ENCODE measurements at regions not wholly inside any gene's neighbourhood (a gene's known extent, or its start where the extent isn't known, plus 50 kb on each side); places are given as distances from the start of the nearest gene placed in this dataset.

DNA sequence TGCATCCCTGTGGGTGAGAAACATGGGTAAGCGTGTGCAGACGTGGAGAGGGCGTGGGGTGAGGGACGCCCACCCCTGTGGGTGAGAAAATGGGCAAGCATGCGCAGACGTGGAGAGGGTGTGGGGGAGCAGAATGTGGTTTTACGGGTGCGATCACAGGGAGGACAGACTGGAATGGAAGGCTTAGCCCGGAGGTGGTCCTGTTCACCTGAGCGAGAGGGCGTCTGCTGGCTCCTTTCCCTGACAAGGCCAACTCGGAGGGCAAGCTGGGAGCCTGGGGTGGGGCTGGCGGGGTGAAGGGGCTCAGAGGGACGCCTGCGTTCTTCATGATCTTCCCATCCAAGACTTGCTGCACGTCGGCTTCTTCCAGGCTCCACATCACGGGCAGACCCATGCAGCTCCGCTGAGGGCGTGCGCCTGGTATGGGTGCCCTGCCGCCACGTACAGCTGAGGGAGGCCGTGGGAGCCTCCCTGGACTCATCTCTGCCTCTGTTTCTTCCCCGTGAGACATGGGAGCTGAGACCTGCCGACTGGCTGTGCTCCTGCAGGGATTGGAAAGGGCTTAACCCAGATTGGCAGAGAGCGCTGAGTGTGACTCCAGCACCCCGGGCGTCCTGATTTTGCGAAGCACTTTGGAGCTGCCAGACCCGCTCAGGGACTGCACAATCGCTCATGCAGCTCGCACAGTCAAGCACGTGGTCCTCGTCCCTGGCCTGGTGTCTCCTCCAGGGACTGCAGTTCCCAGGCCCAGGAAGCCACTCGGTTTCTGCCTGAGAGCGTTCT lies 74.3 kb upstream of the SHH start:
- Histone ChIP-seq H3K36me3 (ENCODE audit: control insufficient read depth, insufficient read depth, low read length, severe bottlenecking) (no peaks in the 10 kb centered on the region), H3K4me3 (ENCODE audit: low read length) (no peak overlapping the region), H3K4me1 (ENCODE audit: control insufficient read depth, insufficient read depth, low read length) (peaks cover 10% of the 10 kb centered on the region), H3K27me3 (replicated peaks; ENCODE audit: control insufficient read depth, insufficient read depth, low read length) (no peaks in the 10 kb centered on the region), H3K9me3 (ENCODE audit: control insufficient read depth, low read length) (no peaks in the 10 kb centered on the region), H3K9ac (ENCODE audit: low read length) (no peak overlapping the region)
- DNase-seq (ENCODE audit: low read depth): no peak

DNA sequence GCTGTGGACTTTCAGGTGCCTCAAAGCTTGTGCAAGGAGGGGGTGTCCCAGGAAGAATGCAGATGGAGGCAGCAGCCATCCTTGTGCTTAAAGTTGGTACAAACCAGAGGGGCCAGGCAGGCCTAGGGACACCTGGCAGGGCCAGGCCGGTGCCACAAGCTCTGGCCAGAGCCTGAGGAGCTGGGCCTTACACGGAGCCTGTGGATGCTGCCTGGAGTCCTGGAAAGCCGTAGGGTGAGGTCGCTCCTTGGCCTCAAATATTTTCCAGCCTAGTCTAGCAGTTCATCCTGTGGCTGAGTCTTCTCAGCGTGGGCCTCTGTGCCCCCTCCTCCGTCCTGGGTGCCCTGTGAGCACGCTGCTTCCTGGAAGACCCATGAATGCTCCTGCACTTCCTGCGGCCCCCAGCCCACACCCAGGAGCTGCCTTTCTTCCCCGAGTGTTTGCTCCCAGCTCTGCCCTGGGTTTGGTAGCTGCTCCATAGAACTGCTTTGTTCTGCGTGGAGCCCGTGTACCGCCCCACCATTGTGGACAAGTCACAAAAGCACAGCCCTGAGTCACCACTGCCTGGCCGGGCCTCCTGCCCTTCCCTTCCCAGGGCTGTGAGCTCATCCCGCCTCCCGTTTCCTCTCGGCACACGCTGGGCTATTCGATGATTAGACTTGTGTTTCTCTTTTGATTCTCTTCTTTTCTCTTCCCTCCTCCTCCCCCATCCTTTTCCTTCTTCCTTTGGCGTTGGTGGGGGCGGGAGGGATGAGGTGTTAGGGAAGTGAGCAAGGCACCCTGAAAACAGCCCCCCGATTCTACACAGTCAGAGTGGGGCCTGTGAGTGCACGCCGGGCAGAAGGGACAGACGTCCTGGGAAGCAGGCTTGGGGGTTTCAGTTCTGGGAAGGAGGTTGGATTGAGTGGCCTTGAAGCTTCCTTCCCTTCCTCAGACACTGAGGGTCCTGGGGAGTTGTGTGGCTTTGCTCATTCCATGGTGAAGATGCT lies 73.2 kb upstream of the SHH start:
- no peaks in the 10 kb centered on the region for H3K9me3 ChIP-seq (ENCODE audit: control insufficient read depth, low read length)
- DNase-seq (ENCODE audit: low read depth): peak; percentile 2
- peak overlapping the region; percentile 49 for H3K4me3 ChIP-seq (ENCODE audit: low read length)
- no peaks in the 10 kb centered on the region for H3K27me3 ChIP-seq (replicated peaks; ENCODE audit: control insufficient read depth, insufficient read depth, low read length)
- peaks cover 10% of the 10 kb centered on the region for H3K4me1 ChIP-seq (ENCODE audit: control insufficient read depth, insufficient read depth, low read length)
- H3K36me3 ChIP-seq (ENCODE audit: control insufficient read depth, insufficient read depth, low read length, severe bottlenecking): no peaks in the 10 kb centered on the region
- no peak overlapping the region for H3K9ac ChIP-seq (ENCODE audit: low read length)

DNA sequence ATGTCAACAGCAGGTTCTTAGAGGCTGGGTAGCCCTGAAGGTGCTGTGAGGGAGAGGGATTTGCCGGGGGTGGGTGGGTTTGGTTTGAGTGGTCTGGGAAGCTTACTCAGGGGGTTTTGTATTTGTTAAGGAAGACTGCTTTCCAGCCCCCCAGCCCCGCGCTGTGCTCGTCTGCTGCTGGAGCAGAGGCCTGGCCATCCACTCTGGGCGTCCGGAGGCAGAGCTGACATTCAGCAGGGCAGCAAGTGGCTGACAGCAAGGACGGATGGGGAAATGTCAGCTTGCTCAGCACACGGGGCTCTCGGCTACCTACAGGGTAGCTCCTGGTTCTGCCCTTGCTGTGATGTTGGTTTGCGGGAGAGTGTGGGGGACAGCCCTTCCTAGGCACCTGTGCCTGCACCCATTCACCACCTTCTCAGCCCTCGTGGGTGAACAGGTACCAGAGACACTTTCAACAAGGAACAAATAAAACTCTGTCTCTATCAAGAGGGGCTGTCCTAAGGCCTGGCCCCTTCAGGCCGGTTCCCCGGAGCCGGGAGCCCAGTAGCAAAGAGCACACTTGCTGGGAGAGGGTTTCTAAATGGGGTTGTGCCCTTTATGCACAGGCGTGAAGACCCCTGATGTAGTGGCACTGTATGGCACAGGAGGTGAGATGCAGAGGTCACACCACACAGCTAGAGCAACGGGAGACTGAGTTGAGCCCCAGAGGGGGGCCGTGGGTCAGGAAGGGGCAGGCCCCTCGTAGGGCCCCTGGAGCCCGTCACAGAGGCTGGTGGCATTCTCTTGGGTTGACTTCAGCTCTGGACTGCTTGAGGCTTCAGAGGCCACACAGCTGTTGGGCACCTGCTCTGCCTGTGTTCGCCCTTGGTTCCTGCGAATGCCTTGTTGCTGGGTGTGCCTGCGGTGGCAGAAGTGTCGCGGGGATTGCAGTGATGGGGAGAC lies 72.2 kb upstream of the SHH start:
- Histone ChIP-seq H3K4me3 (ENCODE audit: low read length) (no peak overlapping the region), H3K9ac (ENCODE audit: low read length) (no peak overlapping the region), H3K4me1 (ENCODE audit: control insufficient read depth, insufficient read depth, low read length) (peaks cover 10% of the 10 kb centered on the region), H3K36me3 (ENCODE audit: control insufficient read depth, insufficient read depth, low read length, severe bottlenecking) (no peaks in the 10 kb centered on the region), H3K27me3 (replicated peaks; ENCODE audit: control insufficient read depth, insufficient read depth, low read length) (no peaks in the 10 kb centered on the region), H3K9me3 (ENCODE audit: control insufficient read depth, low read length) (no peaks in the 10 kb centered on the region)
- no peak for DNase-seq (ENCODE audit: low read depth)

DNA sequence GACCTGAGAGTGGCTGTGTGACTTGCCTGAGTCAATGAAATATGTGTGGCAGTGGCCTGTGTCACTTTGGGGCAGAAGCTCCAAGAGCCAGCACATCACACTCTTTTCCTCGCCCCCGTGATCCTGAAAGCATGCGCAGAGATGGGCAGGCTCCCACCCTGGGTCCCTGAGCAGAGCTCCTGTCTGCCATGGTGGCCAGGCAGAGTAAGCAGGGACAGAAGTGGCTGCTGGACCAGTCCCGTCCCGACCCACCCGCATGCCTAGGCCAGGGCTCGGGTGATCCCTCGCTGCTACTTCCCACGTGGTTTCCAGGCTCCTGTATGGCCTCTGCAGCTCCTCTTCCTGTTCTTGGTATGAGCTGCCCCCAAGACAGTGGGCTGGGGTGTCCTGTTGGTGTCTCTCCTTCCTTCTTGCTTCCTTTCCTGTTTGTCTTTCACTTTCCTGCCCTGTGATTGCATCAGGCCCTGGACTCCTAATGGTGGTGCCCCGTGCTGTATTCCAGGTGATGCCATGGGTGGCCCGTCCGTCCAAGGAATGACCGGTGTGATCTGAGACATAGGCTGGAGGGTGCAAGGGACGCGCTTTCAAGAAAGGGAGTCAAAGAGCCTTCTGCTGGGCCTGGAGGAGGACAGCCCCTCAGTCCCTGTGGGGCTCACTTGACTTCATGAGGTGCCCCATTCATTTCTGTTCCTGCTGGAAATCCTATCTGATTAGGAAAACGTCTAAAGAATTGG lies 71.4 kb upstream of the SHH start:
- Histone ChIP-seq H3K4me1 (ENCODE audit: control insufficient read depth, insufficient read depth, low read length) (peaks cover 10% of the 10 kb centered on the region), H3K36me3 (ENCODE audit: control insufficient read depth, insufficient read depth, low read length, severe bottlenecking) (no peaks in the 10 kb centered on the region), H3K9me3 (ENCODE audit: control insufficient read depth, low read length) (no peaks in the 10 kb centered on the region), H3K4me3 (ENCODE audit: low read length) (no peak overlapping the region), H3K27me3 (replicated peaks; ENCODE audit: control insufficient read depth, insufficient read depth, low read length) (no peaks in the 10 kb centered on the region), H3K9ac (ENCODE audit: low read length) (no peak overlapping the region)
- no peak for DNase-seq (ENCODE audit: low read depth)

DNA sequence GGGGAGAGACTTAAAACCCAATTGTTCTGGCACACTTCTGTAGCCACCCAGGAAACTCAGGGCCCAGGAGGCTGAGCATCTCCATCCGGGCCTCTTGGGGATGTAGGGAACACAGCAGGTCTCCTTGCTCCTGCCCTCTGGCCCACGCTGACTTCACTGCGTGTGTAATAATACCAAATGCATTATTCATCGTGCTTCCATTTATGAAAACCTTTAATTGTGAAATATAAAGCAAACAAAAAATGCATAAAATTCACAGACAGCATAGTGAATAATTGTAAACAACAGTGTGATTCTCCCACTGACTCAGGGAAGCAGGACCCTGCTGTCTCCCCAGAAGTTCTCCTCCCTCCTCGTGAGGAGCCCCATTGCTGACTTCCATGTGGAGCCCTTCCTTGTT lies 70.3 kb upstream of the SHH start:
- Histone ChIP-seq H3K9ac (ENCODE audit: low read length) (no peak overlapping the region), H3K27me3 (replicated peaks; ENCODE audit: control insufficient read depth, insufficient read depth, low read length) (no peaks in the 10 kb centered on the region), H3K4me3 (ENCODE audit: low read length) (no peak overlapping the region), H3K36me3 (ENCODE audit: control insufficient read depth, insufficient read depth, low read length, severe bottlenecking) (no peaks in the 10 kb centered on the region), H3K4me1 (ENCODE audit: control insufficient read depth, insufficient read depth, low read length) (peaks cover 10% of the 10 kb centered on the region), H3K9me3 (ENCODE audit: control insufficient read depth, low read length) (no peaks in the 10 kb centered on the region)
- DNase-seq (ENCODE audit: low read depth): no peak

DNA sequence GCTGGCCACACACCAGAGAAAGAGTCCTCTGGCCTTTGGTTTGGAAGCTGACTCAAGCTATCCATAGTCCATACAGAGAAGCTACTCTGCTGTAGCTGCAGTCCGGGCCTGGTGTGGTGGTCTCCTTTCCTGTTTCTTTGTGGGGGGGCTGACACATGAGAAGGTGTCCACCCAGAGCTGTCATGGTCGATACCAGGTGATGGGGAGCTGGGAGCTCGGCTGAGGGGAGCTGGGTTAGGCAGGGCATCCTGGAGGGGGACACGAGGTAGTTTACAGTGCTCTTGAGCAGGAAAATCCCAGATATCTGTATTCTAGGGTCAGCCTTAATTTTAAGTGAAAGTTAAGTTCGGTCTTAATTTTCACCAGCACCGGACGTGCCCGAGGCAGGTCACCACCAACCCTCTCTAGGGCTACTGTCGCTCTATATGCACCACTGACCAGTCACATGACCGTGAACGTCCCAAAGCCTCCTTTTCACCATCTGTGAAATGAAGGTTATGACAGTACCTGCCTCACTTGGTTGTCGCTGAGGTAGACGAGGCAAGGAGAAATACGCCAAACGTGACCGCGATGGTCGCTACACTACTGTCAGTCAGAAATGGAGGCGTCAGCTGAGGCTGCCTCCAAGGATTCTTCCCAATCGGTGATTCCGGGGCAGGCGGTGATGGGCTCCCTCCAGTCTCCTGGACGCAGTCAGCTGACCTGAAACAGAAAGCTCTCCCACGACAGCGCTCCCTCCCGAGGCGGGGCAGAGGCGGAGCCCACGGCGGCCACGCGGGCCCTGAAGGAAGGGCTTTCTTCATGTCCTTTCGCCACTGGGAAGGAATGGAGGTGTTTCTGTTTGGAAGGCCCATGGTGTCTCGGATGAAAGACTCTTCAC lies 69.4 kb upstream of the SHH start:
- Histone ChIP-seq H3K4me1 (ENCODE audit: control insufficient read depth, insufficient read depth, low read length) (peaks cover 10% of the 10 kb centered on the region), H3K27me3 (replicated peaks; ENCODE audit: control insufficient read depth, insufficient read depth, low read length) (no peaks in the 10 kb centered on the region), H3K36me3 (ENCODE audit: control insufficient read depth, insufficient read depth, low read length, severe bottlenecking) (no peaks in the 10 kb centered on the region), H3K9ac (ENCODE audit: low read length) (no peak overlapping the region), H3K9me3 (ENCODE audit: control insufficient read depth, low read length) (no peaks in the 10 kb centered on the region), H3K4me3 (ENCODE audit: low read length) (no peak overlapping the region)
- no peak for DNase-seq (ENCODE audit: low read depth)

DNA sequence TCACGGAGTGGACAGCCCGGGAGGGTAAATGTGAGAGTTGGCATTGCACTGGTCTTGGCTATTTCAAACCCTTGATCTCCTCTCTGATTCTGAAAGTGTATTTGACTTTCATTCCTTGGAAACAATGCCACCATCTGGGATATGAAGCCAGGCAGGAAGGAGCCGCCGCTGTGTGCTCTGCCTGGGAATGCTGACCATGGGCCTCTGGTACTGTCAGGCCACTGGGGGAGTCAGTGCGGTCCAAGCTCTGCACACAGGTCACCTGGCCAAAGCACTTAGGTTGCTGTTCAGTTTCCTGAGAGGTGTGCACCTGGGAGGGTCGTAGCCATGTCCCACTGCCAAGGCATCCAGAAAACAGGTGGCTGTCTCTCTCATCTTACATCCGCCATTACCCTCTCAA lies 68.5 kb upstream of the SHH start:
- Histone ChIP-seq H3K36me3 (ENCODE audit: control insufficient read depth, insufficient read depth, low read length, severe bottlenecking) (no peaks in the 10 kb centered on the region), H3K9ac (ENCODE audit: low read length) (no peak overlapping the region), H3K9me3 (ENCODE audit: control insufficient read depth, low read length) (no peaks in the 10 kb centered on the region), H3K4me3 (ENCODE audit: low read length) (no peak overlapping the region), H3K4me1 (ENCODE audit: control insufficient read depth, insufficient read depth, low read length) (peaks cover 9% of the 10 kb centered on the region), H3K27me3 (replicated peaks; ENCODE audit: control insufficient read depth, insufficient read depth, low read length) (no peaks in the 10 kb centered on the region)
- no peak for DNase-seq (ENCODE audit: low read depth)

DNA sequence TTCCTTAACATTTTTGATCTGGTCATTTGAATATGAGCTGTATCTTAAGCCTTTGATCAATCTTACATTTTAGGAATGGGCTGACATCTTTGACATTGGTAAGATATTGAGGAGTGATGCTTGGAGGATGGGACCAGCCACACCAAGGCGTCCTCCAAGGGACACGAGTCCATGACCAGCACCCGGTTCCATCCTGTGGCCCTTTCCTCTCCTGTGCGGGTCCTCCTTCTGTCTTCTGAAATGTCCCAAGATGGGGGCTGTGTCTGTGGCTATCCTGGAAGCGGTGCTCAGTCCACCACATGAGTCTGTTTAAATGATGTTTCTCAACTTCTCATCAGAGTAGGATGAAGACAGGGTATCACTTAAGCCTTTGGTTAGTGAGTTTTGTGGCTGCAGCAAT lies 67.3 kb upstream of the SHH start:
- no peak for DNase-seq (ENCODE audit: low read depth)
- peaks cover 4% of the 10 kb centered on the region for H3K4me1 ChIP-seq (ENCODE audit: control insufficient read depth, insufficient read depth, low read length)

DNA sequence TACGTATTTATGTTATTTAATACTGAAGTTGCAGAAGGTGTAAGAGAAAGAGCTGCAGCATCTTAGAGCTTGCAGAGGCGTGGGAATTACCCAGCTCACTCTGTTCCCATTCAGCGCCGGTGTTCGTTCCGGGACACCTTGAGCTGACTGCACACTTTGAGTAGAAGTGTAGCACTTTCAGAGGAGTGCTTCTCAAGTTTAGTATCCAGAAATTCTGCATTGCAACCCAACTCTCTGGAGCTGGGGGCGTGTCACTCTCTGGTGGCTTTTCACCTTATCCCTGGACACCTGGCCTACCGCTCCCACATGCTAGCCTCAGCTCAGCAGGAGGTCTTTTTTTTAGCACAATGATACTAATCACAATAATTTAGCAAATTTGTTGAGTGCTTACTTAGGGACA lies 66.4 kb upstream of the SHH start:
- Histone ChIP-seq H3K27me3 (replicated peaks; ENCODE audit: control insufficient read depth, insufficient read depth, low read length) (no peaks in the 10 kb centered on the region), H3K9me3 (ENCODE audit: control insufficient read depth, low read length) (no peaks in the 10 kb centered on the region), H3K4me1 (ENCODE audit: control insufficient read depth, insufficient read depth, low read length) (peaks cover 4% of the 10 kb centered on the region), H3K4me3 (ENCODE audit: low read length) (no peak overlapping the region), H3K9ac (ENCODE audit: low read length) (no peak overlapping the region), H3K36me3 (ENCODE audit: control insufficient read depth, insufficient read depth, low read length, severe bottlenecking) (no peaks in the 10 kb centered on the region)
- DNase-seq (ENCODE audit: low read depth): no peak

More for the DNA sequence above, 67.3 kb upstream of the SHH start:
- H3K36me3 ChIP-seq (ENCODE audit: control insufficient read depth, insufficient read depth, low read length, severe bottlenecking): no peaks in the 10 kb centered on the region
- no peaks in the 10 kb centered on the region for H3K9me3 ChIP-seq (ENCODE audit: control insufficient read depth, low read length)
- no peak overlapping the region for H3K9ac ChIP-seq (ENCODE audit: low read length)
- no peaks in the 10 kb centered on the region for H3K27me3 ChIP-seq (replicated peaks; ENCODE audit: control insufficient read depth, insufficient read depth, low read length)
- no peak overlapping the region for H3K4me3 ChIP-seq (ENCODE audit: low read length)

DNA sequence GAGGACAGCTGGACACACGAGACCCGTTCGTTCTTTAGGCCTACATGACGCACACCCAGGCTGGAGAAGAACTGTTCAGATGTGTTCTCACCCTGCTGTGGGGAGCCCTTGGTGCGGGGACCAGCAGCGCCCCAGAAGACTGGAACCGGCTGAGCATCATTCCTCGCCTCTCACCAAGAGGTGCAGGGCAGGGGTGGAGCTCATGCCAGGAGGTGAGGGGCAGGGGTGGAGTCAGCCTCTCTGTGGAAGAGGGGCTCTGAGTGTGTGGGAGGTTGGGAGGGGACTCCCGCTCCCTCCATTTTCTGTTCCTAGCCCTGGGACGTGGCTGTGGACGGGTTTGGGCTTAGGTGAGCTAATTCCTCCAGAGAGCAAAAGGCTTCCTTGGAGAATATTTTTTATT lies 66.0 kb upstream of the SHH start:
- H3K36me3 ChIP-seq (ENCODE audit: control insufficient read depth, insufficient read depth, low read length, severe bottlenecking): no peaks in the 10 kb centered on the region
- H3K4me3 ChIP-seq (ENCODE audit: low read length): no peak overlapping the region
- H3K27me3 ChIP-seq (replicated peaks; ENCODE audit: control insufficient read depth, insufficient read depth, low read length): no peaks in the 10 kb centered on the region
- DNase-seq (ENCODE audit: low read depth): no peak
- H3K4me1 ChIP-seq (ENCODE audit: control insufficient read depth, insufficient read depth, low read length): peaks cover 3% of the 10 kb centered on the region
- no peak overlapping the region for H3K9ac ChIP-seq (ENCODE audit: low read length)
- no peaks in the 10 kb centered on the region for H3K9me3 ChIP-seq (ENCODE audit: control insufficient read depth, low read length)

Measured in adipocyte (in vitro differentiated cells).